ENCODE measurements at regions not wholly inside any gene's neighbourhood (a gene's known extent, or its start where the extent isn't known, plus 50 kb on each side); places are given as distances from the start of the nearest gene placed in this dataset.

DNA sequence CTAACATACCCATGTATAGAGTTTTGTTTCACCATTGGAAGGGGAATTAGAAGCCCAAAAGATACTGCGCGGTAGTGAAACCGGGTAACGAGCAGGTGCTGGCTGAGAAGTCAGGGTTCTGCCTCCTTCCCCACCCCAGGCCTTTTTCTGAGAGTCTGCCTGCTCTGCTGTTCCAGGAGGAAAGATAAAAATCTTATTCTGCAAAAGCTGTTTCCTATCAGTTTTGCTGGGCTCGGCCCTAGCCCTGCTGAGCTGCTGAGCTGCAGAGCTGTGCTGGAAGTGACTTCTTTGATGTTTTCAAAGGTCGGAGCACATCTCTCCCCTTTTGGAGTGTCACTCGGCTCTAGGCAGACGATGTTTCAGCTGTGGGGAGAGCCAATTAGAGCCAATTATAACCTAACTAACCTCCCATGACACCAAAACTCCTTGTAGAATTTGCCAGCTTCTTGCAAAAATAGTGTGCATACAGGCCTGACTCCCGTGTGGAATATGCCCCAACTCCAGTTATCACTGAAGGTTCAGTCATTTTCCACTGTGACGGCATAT lies 59.4 kb downstream of the SPATA19 start:
- TF ChIP-seq, protein P1, sequence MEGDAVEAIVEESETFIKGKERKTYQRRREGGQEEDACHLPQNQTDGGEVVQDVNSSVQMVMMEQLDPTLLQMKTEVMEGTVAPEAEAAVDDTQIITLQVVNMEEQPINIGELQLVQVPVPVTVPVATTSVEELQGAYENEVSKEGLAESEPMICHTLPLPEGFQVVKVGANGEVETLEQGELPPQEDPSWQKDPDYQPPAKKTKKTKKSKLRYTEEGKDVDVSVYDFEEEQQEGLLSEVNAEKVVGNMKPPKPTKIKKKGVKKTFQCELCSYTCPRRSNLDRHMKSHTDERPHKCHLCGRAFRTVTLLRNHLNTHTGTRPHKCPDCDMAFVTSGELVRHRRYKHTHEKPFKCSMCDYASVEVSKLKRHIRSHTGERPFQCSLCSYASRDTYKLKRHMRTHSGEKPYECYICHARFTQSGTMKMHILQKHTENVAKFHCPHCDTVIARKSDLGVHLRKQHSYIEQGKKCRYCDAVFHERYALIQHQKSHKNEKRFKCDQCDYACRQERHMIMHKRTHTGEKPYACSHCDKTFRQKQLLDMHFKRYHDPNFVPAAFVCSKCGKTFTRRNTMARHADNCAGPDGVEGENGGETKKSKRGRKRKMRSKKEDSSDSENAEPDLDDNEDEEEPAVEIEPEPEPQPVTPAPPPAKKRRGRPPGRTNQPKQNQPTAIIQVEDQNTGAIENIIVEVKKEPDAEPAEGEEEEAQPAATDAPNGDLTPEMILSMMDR (IDR thresholded peaks at IDR 0.05) = no peak
- TF ChIP-seq POLR2A (IDR thresholded peaks at IDR 0.05; ENCODE audit: low read length) = no peak
- no peak for TF ChIP-seq KDM5A (IDR thresholded peaks at IDR 0.05)
- TF ChIP-seq, protein P2, sequence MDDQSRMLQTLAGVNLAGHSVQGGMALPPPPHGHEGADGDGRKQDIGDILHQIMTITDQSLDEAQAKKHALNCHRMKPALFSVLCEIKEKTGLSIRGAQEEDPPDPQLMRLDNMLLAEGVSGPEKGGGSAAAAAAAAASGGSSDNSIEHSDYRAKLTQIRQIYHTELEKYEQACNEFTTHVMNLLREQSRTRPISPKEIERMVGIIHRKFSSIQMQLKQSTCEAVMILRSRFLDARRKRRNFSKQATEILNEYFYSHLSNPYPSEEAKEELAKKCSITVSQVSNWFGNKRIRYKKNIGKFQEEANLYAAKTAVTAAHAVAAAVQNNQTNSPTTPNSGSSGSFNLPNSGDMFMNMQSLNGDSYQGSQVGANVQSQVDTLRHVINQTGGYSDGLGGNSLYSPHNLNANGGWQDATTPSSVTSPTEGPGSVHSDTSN (IDR thresholded peaks at IDR 0.05) = no peak
- TF ChIP-seq, protein P3, sequence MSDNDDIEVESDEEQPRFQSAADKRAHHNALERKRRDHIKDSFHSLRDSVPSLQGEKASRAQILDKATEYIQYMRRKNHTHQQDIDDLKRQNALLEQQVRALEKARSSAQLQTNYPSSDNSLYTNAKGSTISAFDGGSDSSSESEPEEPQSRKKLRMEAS (IDR thresholded peaks at IDR 0.05) = no peak
- TF ChIP-seq, protein P4, sequence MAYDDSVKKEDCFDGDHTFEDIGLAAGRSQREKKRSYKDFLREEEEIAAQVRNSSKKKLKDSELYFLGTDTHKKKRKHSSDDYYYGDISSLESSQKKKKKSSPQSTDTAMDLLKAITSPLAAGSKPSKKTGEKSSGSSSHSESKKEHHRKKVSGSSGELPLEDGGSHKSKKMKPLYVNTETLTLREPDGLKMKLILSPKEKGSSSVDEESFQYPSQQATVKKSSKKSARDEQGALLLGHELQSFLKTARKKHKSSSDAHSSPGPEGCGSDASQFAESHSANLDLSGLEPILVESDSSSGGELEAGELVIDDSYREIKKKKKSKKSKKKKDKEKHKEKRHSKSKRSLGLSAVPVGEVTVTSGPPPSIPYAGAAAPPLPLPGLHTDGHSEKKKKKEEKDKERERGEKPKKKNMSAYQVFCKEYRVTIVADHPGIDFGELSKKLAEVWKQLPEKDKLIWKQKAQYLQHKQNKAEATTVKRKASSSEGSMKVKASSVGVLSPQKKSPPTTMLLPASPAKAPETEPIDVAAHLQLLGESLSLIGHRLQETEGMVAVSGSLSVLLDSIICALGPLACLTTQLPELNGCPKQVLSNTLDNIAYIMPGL (CRISPR knock-in tag; IDR thresholded peaks at IDR 0.05; ENCODE audit: borderline replicate concordance) = no peak
- TF ChIP-seq MYC (IDR thresholded peaks at IDR 0.05; ENCODE audit: borderline replicate concordance, low read length) = no peak
- TF ChIP-seq NR3C1 (IDR thresholded peaks at IDR 0.05) = no peak
- no peak for TF ChIP-seq RCOR1 (IDR thresholded peaks at IDR 0.05; ENCODE audit: low read depth, low read length)
- no peak for TF ChIP-seq KDM1A (IDR thresholded peaks at IDR 0.05; ENCODE audit: low read depth)
- TF ChIP-seq CHD4 (IDR thresholded peaks at IDR 0.05; ENCODE audit: borderline replicate concordance) = no peak

Data from A549 (cell line).